Esophagus mucosa (tissue), 1 donor: ENCODE measurements at regions not wholly inside any gene's neighbourhood (a gene's known extent, or its start where the extent isn't known, plus 50 kb on each side); places are given as distances from the start of the nearest gene placed in this dataset.

Source experiments
- ATAC-seq: fragments of 200-7000 bp; cut with Tn5 transposase; one replicate; pipeline ENCODE4 v1.9.1; 2020
- donor health status: DM: yes; HTN: yes; CAD: no.

DNA sequence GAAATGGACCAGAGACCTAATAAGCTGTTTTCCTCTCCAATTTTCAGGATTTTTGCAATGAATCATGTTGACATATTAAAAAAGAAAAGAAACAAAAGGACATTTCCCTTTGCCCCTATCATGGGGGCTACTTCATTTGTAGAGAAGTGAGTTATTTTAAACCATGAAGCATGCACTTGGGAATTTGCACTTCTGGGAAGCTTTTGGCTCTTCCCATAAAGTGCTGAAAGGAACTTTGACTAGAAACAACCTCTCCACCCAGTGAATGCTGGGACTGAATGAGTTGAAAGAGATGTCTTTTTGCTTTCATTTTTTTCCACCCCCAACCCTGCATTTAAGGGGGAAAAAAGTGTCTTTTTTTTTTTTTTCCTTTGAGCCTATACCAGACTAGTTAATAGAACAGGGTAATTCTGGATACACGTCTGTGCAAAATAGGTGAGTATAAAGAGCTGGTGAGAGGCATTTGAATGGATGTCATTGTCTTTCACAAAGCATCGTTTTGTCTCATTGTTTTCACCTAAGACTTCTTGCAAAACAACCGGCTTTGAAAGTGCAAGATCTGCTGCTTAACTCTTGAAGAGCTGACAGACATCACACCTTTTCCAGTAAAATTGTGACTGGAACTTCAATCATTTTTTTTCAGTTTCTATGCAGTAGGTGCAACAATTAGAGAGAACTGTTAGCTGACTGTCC, 138.7 kb upstream of the BACH2 start:
- ATAC-seq: no peak

GRCh38 chr6:90434094-90434493, 137.5 kb upstream of the BACH2 start:
- ATAC-seq: no peak

GRCh38 chr6:90432937-90433336, 136.3 kb upstream of the BACH2 start:
- no peak for ATAC-seq

DNA sequence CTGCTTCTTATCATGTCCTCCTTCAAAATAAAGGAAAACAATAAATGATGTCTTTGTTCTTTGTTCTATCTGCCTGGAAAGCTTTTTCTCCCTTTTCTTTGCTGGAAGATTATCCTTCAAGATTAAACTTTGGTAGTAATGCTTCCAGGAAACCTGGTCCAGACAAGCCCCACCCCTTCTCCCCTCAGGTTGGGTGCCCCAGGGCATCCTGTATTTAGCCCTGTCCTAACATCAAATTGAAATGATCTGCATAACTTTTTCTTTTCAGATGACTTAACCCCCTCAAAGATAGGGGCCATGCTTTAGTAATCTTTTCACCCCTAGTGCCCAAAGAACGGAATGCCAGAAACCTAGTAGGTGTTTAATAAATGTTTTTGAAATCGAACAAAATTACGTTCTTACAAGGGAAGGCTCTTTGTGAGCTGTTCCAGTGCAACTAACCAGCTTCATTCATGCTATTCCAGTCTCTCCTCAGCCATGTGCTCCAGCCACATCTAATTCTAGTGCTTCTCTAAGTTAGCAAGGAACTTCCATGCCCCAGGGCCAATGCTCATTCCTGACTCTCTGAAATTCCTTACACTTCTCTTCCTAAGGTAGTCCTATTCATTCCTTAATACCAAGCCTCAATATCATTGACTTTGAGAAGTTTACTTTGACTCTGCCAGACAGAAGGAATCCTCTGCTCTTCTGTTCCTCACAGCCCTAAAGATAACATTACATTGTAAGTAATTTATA, 135.6 kb upstream of the BACH2 start:
- ATAC-seq: no peak

DNA sequence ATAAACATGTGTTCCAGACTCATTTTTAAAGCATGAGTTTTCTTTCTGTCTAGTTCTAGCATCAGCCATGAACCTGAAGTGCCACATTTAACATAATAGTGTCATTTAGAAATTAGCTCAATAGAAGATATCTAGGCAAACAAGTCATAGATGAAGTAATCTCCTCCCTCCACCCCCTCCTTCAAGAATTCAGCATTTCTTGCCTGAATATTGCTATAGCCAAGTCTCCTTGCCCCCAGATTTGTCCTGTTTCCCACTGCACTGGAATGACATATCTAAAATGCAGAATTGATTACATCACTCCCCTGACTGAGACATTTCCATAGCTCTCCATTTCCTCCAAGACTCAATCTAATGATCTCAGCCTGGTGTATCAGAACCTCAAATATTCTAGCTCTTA, 134.9 kb upstream of the BACH2 start:
- no peak for ATAC-seq

DNA sequence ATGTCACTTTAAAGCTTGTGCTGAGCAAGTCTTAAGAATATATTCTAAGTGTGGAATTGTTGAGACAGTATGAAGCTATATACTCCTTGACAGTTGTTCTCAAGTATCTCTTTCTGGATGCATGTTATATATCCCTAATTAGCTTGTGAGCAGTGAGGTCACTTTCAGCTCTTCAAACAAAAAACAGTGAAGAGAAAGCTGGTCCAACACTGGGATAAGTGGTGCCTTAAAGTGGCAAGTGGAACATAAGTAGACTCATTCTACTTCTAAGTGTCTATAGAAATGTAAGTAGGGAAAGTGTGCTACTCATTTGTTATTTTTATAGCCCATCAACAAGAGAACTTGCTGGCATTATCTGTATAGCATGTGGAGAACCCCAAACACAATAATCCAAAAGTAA, 133.1 kb upstream of the BACH2 start:
- ATAC-seq: no peak

DNA sequence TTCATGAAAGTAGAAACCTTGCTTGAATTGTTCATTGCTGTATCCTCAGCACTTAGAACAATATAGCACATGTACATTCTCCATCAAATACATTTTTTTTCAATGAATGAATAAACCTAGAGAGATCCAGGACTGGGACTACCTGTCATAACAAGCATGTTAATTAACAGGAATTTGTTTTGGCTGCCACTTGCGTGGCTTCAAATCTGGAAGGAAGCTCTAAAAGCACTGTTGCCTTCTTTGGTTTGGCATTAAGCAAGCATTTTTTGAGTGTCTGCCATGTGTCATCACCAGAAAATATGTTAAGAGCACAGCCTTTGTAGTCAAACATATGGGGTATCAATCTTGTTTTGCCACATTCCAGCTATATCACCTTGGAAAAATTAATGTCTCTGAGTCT, 131.9 kb upstream of the BACH2 start:
- ATAC-seq: no peak

DNA sequence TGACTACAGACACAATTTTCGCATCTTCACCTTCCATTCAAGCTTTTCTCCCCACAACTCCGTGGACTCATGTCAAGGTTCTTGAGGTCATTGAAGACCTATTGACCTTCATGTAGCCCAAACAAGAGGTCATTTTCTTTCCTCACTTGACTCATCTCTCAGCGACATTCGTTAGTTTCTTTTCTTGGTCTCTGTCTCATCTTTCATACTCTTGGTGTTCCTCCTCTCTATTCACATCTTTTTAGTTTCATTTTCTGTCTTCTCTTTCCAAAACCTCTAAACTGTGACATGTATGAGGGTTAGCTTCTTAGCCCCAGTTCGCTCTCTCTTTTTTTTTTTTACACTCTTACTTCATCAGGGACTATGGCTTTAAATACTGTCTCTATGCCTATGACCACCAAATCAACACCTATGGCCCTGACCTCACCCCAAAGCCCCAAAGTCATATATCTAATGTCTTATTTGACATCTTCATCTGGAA, 128.6 kb upstream of the BACH2 start:
- ATAC-seq: no peak

- ATAC-seq: no peak
Observed at GRCh38 chr6:90424580-90424979, 127.9 kb upstream of the BACH2 start.

- no peak for ATAC-seq
Observed at GRCh38 chr6:90421666-90422065, 125.0 kb upstream of the BACH2 start.

DNA sequence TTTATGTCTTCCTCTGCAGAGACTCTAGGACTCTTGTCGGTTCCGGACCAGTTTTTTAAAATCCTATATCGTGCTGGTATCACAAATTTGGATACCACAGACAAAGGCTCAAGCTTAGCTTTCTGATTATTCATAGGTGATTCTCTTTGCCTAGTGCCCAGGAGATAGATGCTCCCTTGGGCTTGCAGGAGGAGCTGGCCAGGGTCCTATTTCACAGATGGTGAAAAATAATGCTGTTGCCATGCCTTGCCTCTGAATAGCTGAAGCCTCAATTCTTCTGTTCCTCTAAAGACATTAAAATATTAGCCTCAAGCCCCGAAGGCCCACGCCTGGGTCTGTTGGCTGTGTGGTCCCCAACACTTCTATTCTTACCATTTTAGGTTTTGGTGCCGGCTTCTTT, 123.9 kb upstream of the BACH2 start:
- ATAC-seq: no peak

GRCh38 chr6:90417385-90417784, 120.7 kb upstream of the BACH2 start:
- no peak for ATAC-seq

DNA sequence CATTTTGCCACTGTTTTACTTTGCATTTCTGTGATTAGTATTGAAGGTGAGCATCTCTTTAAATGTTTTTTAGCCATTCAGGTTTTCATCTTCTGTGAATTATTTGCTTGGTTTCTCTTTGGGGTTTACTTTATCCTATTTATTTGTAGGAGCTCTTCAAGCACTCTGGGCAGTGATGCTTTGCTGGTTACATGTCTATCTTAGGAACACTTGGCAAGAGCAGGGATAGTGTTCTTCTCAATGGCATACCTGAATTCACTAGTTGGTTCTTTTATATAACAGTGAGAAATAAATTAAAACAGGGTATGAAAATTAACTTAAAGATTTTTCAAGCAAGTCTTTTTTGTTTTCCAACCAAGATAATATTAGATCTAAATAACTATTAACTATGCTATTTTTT, 119.7 kb upstream of the BACH2 start:
- no peak for ATAC-seq

- ATAC-seq: no peak
Observed at GRCh38 chr6:90415178-90415577, 118.5 kb upstream of the BACH2 start.

DNA sequence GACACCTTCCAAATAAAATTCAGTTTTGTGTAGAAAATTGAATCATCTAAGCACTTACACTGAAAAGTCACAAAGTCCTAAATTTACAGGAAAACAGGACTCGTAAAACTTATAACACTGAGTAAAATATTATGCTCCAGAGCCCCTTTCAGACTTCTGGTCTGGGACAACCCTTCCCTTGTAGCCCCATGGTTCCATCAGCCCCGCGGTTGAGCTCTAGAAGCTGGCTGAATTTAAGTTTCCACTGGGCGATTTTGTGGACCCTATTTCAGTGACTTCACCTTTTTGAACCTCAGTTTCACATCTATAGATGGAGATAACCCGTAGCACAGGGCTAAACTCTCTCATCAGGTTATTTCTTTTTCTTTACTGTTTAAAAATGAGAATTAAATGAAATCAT, 117.7 kb upstream of the BACH2 start:
- ATAC-seq: no peak

DNA sequence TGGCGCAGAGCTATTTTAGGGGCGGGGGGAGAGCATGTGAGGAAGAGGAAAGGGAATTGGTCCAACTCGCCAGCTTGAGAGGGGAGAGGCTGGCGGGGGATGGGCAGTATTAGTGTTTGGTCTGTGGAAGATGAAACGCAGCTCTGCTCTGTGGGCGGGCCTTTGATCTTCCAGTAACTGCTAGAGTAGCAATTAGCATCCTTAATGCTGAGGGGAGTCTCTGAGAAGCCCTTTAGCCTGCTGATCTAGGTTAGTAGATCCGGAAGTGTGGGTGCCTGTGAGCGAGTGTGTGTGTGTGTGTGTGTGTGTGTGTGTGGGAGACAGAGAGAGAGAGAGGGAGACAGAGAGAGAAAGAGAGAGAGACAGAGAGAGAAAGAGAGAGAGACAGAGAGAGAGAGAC, 117.2 kb upstream of the BACH2 start:
- no peak for ATAC-seq

GRCh38 chr6:90413396-90413795, 116.8 kb upstream of the BACH2 start:
- ATAC-seq: no peak

DNA sequence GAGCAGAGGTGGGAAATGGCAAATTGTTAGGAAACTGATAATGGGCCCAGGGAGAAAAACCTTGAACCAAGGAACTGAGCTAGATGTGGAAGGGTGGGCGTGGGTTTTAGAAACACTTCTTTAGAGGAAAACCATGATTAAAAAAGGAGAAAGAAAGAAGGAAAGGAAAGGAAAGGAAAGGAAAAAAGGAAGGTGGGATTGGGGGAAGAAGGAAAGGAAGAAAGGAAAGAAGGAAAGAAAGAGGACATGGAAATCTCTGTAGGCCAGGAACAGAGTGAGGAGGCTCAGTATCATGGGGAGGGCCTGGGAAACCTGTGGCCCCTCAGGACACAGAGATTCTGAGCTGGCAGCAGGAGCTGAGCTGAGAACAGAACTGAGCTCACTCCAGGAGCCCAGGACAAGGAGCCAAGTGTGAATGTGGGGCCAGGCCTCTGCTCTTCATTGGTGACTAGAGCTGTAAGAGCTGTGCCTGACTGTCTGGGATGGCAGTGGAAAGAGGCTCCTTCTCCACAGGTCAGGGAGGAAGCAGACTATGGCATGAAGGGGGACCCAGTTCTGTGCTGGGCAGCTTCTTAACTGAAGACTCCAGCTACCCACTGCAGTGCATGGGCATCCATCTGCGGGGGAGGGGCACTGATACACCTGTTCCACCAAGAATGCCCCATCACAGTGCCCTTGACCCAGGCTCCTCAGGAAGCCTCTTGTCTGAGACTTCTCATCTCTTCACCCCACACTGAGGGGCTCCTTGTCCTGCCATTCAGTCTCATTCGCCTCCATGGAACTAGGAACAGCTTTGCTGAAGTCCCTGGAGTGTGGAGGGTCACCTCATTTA, 116.1 kb upstream of the BACH2 start:
- no peak for ATAC-seq

GRCh38 chr6:90411292-90411781, 114.7 kb upstream of the BACH2 start:
- peak; percentile 97 for ATAC-seq

DNA sequence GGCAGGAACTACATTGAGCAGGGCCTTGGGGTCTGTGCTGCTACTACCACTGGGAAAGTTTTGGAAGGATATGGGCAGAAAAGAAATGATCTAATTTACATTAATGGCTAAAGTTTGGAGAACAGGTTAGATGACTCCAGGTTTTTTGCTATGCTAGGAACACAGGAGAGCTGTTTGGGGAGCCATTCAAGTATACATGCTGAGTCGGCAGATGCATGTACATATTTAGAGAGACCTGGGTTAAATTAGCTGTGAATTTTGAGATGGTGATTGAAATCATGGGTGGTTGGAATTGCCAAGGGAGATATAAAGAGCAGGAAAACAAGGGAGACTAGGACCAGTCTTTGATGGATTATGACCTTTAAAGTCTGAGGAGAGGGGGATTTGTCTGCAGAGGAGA, 113.1 kb upstream of the BACH2 start:
- no peak for ATAC-seq

DNA sequence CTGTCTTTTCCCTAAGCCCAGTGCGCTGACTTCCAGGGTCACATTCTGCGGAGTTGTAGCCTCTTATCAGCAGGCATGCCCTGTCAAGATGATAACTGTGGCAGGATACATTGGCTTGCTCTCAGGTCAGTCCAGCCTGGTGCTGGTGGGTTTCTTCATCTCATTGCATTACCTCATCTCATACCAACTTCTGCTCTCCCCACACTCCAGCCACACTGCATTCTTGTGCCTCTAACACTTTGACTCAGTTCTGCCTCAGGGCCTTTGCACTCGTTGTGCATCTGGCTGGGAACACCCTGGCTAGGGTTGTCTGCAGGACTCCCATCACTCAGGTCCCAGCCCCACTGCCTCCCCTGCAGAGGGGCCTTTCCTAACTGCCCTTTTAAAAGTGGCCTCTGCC, 110.3 kb upstream of the BACH2 start:
- no peak for ATAC-seq

- ATAC-seq: peak; percentile 95
Observed at GRCh38 chr6:90406142-90406794, 109.6 kb upstream of the BACH2 start.
